IMR-90 (cell line): ENCODE measurements at regions not wholly inside any gene's neighbourhood (a gene's known extent, or its start where the extent isn't known, plus 50 kb on each side); places are given as distances from the start of the nearest gene placed in this dataset.

Source experiments
- ATAC-seq: fragments of 200-7000 bp; cut with Tn5 transposase; 2 replicates; pipeline ENCODE4 v1.9.1; 2020; ENCODE audit warnings: low read depth, mild to moderate bottlenecking, moderate library complexity
- BruUV-seq: library from RNA; stranded (reverse); fragments of 400-500 nt; replicated peaks from 2 replicates; lab custom pipeline; 2021; lab: Mats Ljungman, UMichigan
- CTCF ChIA-PET: fragments of 300-600 bp; formaldehyde crosslinking; extraction: SDS; loops from one replicate; lab custom pipeline; 2021; ENCODE audit warnings: antibody characterized with exemption; lab: Yijun Ruan, JAX
- POLR2A ChIA-PET: fragments of 300-600 bp; sonication (Branson Sonifier 250); formaldehyde crosslinking; loops from one replicate; lab custom pipeline; 2022; ENCODE audit warnings: antibody characterized with exemption; ENCODE audit not compliant: unreplicated experiment; lab: Charles Lee
- DNase-seq: peaks from one replicate; pipeline ENCODE4 v3.0.0; 2013
- H2AFZ ChIP-seq: replicated peaks from 2 replicates; pipeline ENCODE3; 2013; ENCODE audit warnings: low read length, mild to moderate bottlenecking; ENCODE audit not compliant: poor library complexity
- H2AK5ac ChIP-seq: 2 replicates; pipeline ENCODE4 v1.6.1; 2013; ENCODE audit warnings: low read depth, low read length, inconsistent platforms
- H2AK9ac ChIP-seq: replicated peaks from 2 replicates; pipeline ENCODE3; 2013; ENCODE audit warnings: mild to moderate bottlenecking, low read depth, low read length, moderate library complexity; ENCODE audit not compliant: poor library complexity
- H2BK120ac ChIP-seq: 2 replicates; pipeline ENCODE4 v1.6.1; 2013; ENCODE audit warnings: low read depth, low read length, inconsistent platforms
- H2BK15ac ChIP-seq: 3 replicates; pipeline ENCODE4 v1.6.1; 2013; ENCODE audit warnings: low read depth, low read length, inconsistent platforms
- H2BK20ac ChIP-seq: 2 replicates; pipeline ENCODE4 v1.6.1; 2013; ENCODE audit warnings: low read depth, mild to moderate bottlenecking, inconsistent platforms, low read length, moderate library complexity
- H2BK5ac ChIP-seq: 2 replicates; pipeline ENCODE4 v1.6.1; 2013; ENCODE audit warnings: mild to moderate bottlenecking, low read depth, low read length, inconsistent platforms; ENCODE audit not compliant: poor library complexity, severe bottlenecking
- H3K14ac ChIP-seq: replicated peaks from 2 replicates; pipeline ENCODE4 v1.6.1; 2013; ENCODE audit warnings: low read depth, low read length, inconsistent platforms
- H3K18ac ChIP-seq: 2 replicates; pipeline ENCODE4 v1.6.1; 2013; ENCODE audit warnings: low read depth, low read length, control low read depth
- H3K23ac ChIP-seq: 2 replicates; pipeline ENCODE4 v1.6.1; 2013; ENCODE audit warnings: low read depth, low read length, inconsistent platforms
- H3K27ac ChIP-seq: 2 replicates; pipeline ENCODE4 v1.5.1; 2013; ENCODE audit warnings: mild to moderate bottlenecking, control low read depth, low read length; ENCODE audit not compliant: insufficient read depth
- H3K27me3 ChIP-seq: 2 replicates; pipeline ENCODE4 v1.6.1; 2013; ENCODE audit warnings: low read length; ENCODE audit not compliant: control insufficient read depth, insufficient read depth
- H3K36me3 ChIP-seq: 2 replicates; pipeline ENCODE4 v1.6.1; 2013; ENCODE audit warnings: low read length, mixed read lengths; ENCODE audit not compliant: control insufficient read depth, insufficient read depth
- H3K4ac ChIP-seq: 2 replicates; pipeline ENCODE4 v1.6.1; 2013; ENCODE audit warnings: low read depth, low read length, inconsistent platforms
- H3K4me1 ChIP-seq: 2 replicates; pipeline ENCODE4 v1.6.1; 2013; ENCODE audit warnings: low read length, mixed read lengths; ENCODE audit not compliant: control insufficient read depth, insufficient read depth
- H3K4me2 ChIP-seq: 2 replicates; pipeline ENCODE4 v1.6.1; 2013; ENCODE audit warnings: low read depth, mild to moderate bottlenecking, control low read depth, low read length, moderate library complexity
- H3K4me3 ChIP-seq: 2 replicates; pipeline ENCODE4 v1.5.1; 2013; ENCODE audit warnings: low read depth, mild to moderate bottlenecking, control low read depth, low read length, moderate library complexity; ENCODE audit not compliant: insufficient read depth
- H3K56ac ChIP-seq: 2 replicates; pipeline ENCODE4 v1.6.1; 2013; ENCODE audit warnings: low read length, inconsistent platforms; ENCODE audit not compliant: insufficient read depth; ENCODE audit errors: extremely low read depth
- H3K79me1 ChIP-seq, 2 experiments: 2 replicates each; pipeline ENCODE4 v1.6.1; 2013; ENCODE audit warnings: low read length in 2 of 2, inconsistent platforms in 1 of 2, low read depth in 1 of 2
- H3K9ac ChIP-seq: 2 replicates; pipeline ENCODE4 v1.6.1; 2013; ENCODE audit warnings: low read depth, low read length, control low read depth
- H3K9me1 ChIP-seq: 2 replicates; pipeline ENCODE4 v1.6.1; 2013; ENCODE audit warnings: low read length, inconsistent platforms; ENCODE audit not compliant: insufficient read depth
- H3K9me3 ChIP-seq: 2 replicates; pipeline ENCODE4 v1.6.1; 2013; ENCODE audit warnings: low read length; ENCODE audit not compliant: control insufficient read depth, insufficient read depth
- H4K20me1 ChIP-seq: 2 replicates; pipeline ENCODE4 v1.6.1; 2013; ENCODE audit warnings: low read length, inconsistent platforms; ENCODE audit not compliant: insufficient read depth
- H4K5ac ChIP-seq: 2 replicates; pipeline ENCODE4 v1.6.1; 2013; ENCODE audit warnings: mild to moderate bottlenecking, low read depth, low read length, control low read depth
- H4K8ac ChIP-seq, 2 experiments: 2 replicates each; pipeline ENCODE4 v1.6.1; 2013; ENCODE audit warnings: low read depth in 2 of 2, low read length in 2 of 2, control low read depth in 1 of 2, inconsistent platforms in 1 of 2
- H4K91ac ChIP-seq: 2 replicates; pipeline ENCODE4 v1.6.1; 2013; ENCODE audit warnings: low read depth, low read length, inconsistent platforms; ENCODE audit not compliant: insufficient read depth
- BHLHE40 ChIP-seq: fragments of 150-350 bp; IDR thresholded peaks from 2 replicates; pipeline ENCODE4 v1.6.1; 2016; ENCODE audit warnings: mild to moderate bottlenecking, low read depth, low read length
- CEBPB ChIP-seq: IDR thresholded peaks from 2 replicates; pipeline ENCODE4 v1.6.1; 2012; ENCODE audit warnings: low read depth, low read length, improper control_type of control experiment
- CHD1 ChIP-seq: IDR thresholded peaks from 2 replicates; pipeline ENCODE4 v1.6.1; 2012; ENCODE audit warnings: low read depth, low read length, improper control_type of control experiment
- CTCF ChIP-seq: conservative IDR thresholded peaks from 2 replicates; pipeline ENCODE4 v1.5.1; 2012; ENCODE audit warnings: mild to moderate bottlenecking, low read depth, low read length, improper control_type of control experiment
- ELK1 ChIP-seq: fragments of 150-350 bp; IDR thresholded peaks from 2 replicates; pipeline ENCODE4 v1.6.1; 2016; ENCODE audit warnings: low read depth, mild to moderate bottlenecking, low read length, moderate library complexity, borderline replicate concordance
- FOS ChIP-seq: fragments of 150-350 bp; IDR thresholded peaks from 2 replicates; pipeline ENCODE4 v1.6.1; 2016; ENCODE audit warnings: low read depth, low read length
- MAFK ChIP-seq: IDR thresholded peaks from 2 replicates; pipeline ENCODE4 v1.6.1; 2012; ENCODE audit warnings: low read depth, low read length, improper control_type of control experiment
- MAZ ChIP-seq: IDR thresholded peaks from 2 replicates; pipeline ENCODE4 v1.6.1; 2012; ENCODE audit warnings: low read depth, mild to moderate bottlenecking, low read length, improper control_type of control experiment, moderate library complexity, borderline replicate concordance
- MXI1 ChIP-seq: IDR thresholded peaks from 2 replicates; pipeline ENCODE4 v1.6.1; 2012; ENCODE audit warnings: low read depth, mild to moderate bottlenecking, low read length, moderate library complexity, borderline replicate concordance
- NFE2L2 ChIP-seq: fragments of 150-350 bp; IDR thresholded peaks from 2 replicates; pipeline ENCODE4 v1.6.1; 2016; ENCODE audit warnings: low read depth, mild to moderate bottlenecking, low read length
- POLR2A ChIP-seq: IDR thresholded peaks from 2 replicates; pipeline ENCODE4 v1.6.1; 2012; ENCODE audit warnings: mild to moderate bottlenecking, low read depth, low read length
- RAD21 ChIP-seq: IDR thresholded peaks from 2 replicates; pipeline ENCODE4 v1.6.1; 2012; ENCODE audit warnings: low read length, improper control_type of control experiment
- RCOR1 ChIP-seq: IDR thresholded peaks from 2 replicates; pipeline ENCODE4 v1.6.1; 2012; ENCODE audit warnings: mild to moderate bottlenecking, low read length, improper control_type of control experiment; ENCODE audit not compliant: insufficient replicate concordance
- RFX5 ChIP-seq: IDR thresholded peaks from 2 replicates; pipeline ENCODE4 v1.8.0; 2012; ENCODE audit warnings: low read depth, mild to moderate bottlenecking, low read length, moderate library complexity
- SMC3 ChIP-seq: fragments of 150-350 bp; IDR thresholded peaks from 2 replicates; pipeline ENCODE4 v1.6.1; 2016; ENCODE audit warnings: low read depth, mild to moderate bottlenecking, antibody characterized with exemption, low read length, moderate library complexity
- USF2 ChIP-seq: fragments of 150-350 bp; IDR thresholded peaks from 2 replicates; pipeline ENCODE4 v1.6.1; 2017; ENCODE audit warnings: mild to moderate bottlenecking, antibody characterized with exemption, low read length, low read depth
- WGBS, 2 experiments: methylation state at CpG; one replicate each; pipeline versions ENCODE4 v1.1.5 to v1.1.7; 2013; ENCODE audit warnings: missing lambda C conversion rate in 2 of 2; ENCODE audit not compliant: insufficient read length in 1 of 2; ENCODE audit errors: extremely low coverage in 2 of 2; 5-methylcytosine and 5-hydroxymethylcytosine counted together
- dilution Hi-C: fragments of 300-500 bp; cut with HindIII; formaldehyde crosslinking; loops from one replicate; pipeline ENCODE4 v1.14.3; 2018; ENCODE audit warnings: low sequenced_read_pairs; ENCODE audit not compliant: unreplicated experiment
- in situ Hi-C: fragments of 300-500 bp; cut with MboI; formaldehyde crosslinking; loops from 3 replicates; pipeline ENCODE4 v1.14.3; 2019; ENCODE audit warnings: low sequenced_read_pairs, inconsistent platforms, mixed read lengths
- intact Hi-C: fragments of 100-400 bp; cut with micrococcal nuclease; formaldehyde crosslinking; loops from 2 replicates; pipeline ENCODE4 v1.10.0; 2022

GRCh38 chr2:57892920-57893319, 153.7 kb upstream of the VRK2 start:
- ATAC-seq (no peak), DNase-seq (no peak)
- Histone ChIP-seq H4K91ac (no peak overlapping the region), H3K9ac (no peak overlapping the region), H2AK5ac (no peak overlapping the region), H2AFZ (no peak overlapping the region), H3K36me3 (no peaks in the 10 kb centered on the region), H2BK15ac (no peak overlapping the region), H3K23ac (no peak overlapping the region), H3K9me1 (no peaks in the 10 kb centered on the region), H3K4me1 (peaks cover 2% of the 10 kb centered on the region), H3K27ac (no peak overlapping the region), H2BK5ac (no peak overlapping the region), H3K4ac (no peak overlapping the region), H2AK9ac (no peak overlapping the region), H3K18ac (no peak overlapping the region), H2BK20ac (no peak overlapping the region), H3K27me3 (no peaks in the 10 kb centered on the region), H3K14ac (no peak overlapping the region), H3K4me2 (no peak overlapping the region), H4K20me1 (no peaks in the 10 kb centered on the region), H2BK120ac (no peak overlapping the region), H3K9me3 (no peaks in the 10 kb centered on the region), H4K8ac (no peak overlapping the region), H3K56ac (no peak overlapping the region), H3K4me3 (no peak overlapping the region), H4K5ac (no peak overlapping the region), H3K79me1 (no peaks in the 10 kb centered on the region)
- WGBS, 2 experiments: no CpG with 5 or more reads among the region's 3 CpGs
- intact Hi-C loops (no loop called here), dilution Hi-C loops (no loop called here), in situ Hi-C loops (no loop called here)
- ChIA-PET CTCF (no interaction called here), POLR2A (no interaction called here)
- no TSS peak for BruUV-seq
- TF ChIP-seq NFE2L2 (no peak), FOS (no peak), USF2 (no peak), MXI1 (no peak), MAFK (no peak), POLR2A (no peak), CTCF (no peak), RFX5 (no peak), ELK1 (no peak), CHD1 (no peak), BHLHE40 (no peak), RAD21 (no peak), RCOR1 (no peak), CEBPB (no peak), SMC3 (no peak), MAZ (no peak)
